HepG2 (cell line): ENCODE measurements at regions not wholly inside any gene's neighbourhood (a gene's known extent, or its start where the extent isn't known, plus 50 kb on each side); places are given as distances from the start of the nearest gene placed in this dataset.

Experiments
- ATAC-seq: fragments of 200-7000 bp; cut with Tn5 transposase; 3 replicates; pipeline ENCODE4 v1.9.1; 2020; ENCODE audit warnings: mild to moderate bottlenecking, moderate library complexity
- BruUV-seq: library from RNA; stranded (reverse); fragments of 400-500 nt; replicated peaks from 2 replicates; lab custom pipeline; 2021; lab: Mats Ljungman, UMichigan
- CTCF ChIA-PET: fragments of 300-600 bp; formaldehyde crosslinking; extraction: SDS; loops from one replicate; lab custom pipeline; 2021; ENCODE audit warnings: low total read pairs, inconsistent platforms, low intra/inter-chr PET ratio; lab: Yijun Ruan, JAX
- POLR2A ChIA-PET: fragments of 350-600 bp; sonication (Branson Sonifier 250); formaldehyde crosslinking; loops from one replicate; lab custom pipeline; 2020; ENCODE audit warnings: antibody characterized with exemption, inconsistent platforms; lab: Yijun Ruan, JAX
- DNase-seq: peaks from one replicate; pipeline ENCODE4 v3.0.0-alpha.2; 2015; ENCODE audit warnings: low spot score
- FAIRE-seq: peaks from 3 replicates; lab custom pipeline; 2011; peaks lifted over from hg19 to GRCh38; lab: Jason Lieb, UNC
- H2AFZ ChIP-seq: one replicate; pipeline ENCODE4 v1.6.1; 2011; ENCODE audit warnings: low read length, inconsistent platforms
- H3K27ac ChIP-seq: fragments of 300-600 bp; 3 replicates; pipeline ENCODE4 v1.8.0; 2011; ENCODE audit warnings: mixed run types, mild to moderate bottlenecking, mixed read lengths, low read length, inconsistent platforms; ENCODE audit not compliant: insufficient read depth; ENCODE audit errors: extremely low read length
- H3K27me3 ChIP-seq, 2 experiments: fragments of 200-600 bp in 1 of 2; 2 replicates in 1 of 2; 3 replicates in 1 of 2; pipeline versions ENCODE4 v1.6.0 to v1.8.0; 2011; ENCODE audit warnings: low read length in 2 of 2, mild to moderate bottlenecking in 2 of 2, moderate library complexity in 2 of 2, inconsistent platforms in 1 of 2; ENCODE audit not compliant: insufficient read depth in 2 of 2, control insufficient read depth in 1 of 2
- H3K36me3 ChIP-seq, 2 experiments: fragments of 200-600 bp in 1 of 2; replicated peaks in 1 of 2; 2 replicates in 1 of 2; 3 replicates in 1 of 2; pipeline versions ENCODE4 v1.5.1 to v1.8.0; 2011; ENCODE audit warnings: low read length in 2 of 2, inconsistent platforms in 1 of 2; ENCODE audit not compliant: insufficient read depth in 2 of 2, control insufficient read depth in 1 of 2
- H3K4me1 ChIP-seq: 2 replicates; pipeline ENCODE4 v1.5.1; 2012; ENCODE audit warnings: low read length, inconsistent platforms; ENCODE audit not compliant: insufficient read depth
- H3K4me2 ChIP-seq: 2 replicates; pipeline ENCODE4 v1.6.0; 2011; ENCODE audit warnings: low read depth, low read length, inconsistent platforms
- H3K4me3 ChIP-seq, 3 experiments: fragments of 200-600 bp in 1 of 3; sonication (generic), shearing (Covaris generic) in 1 of 3; replicated peaks in 1 of 3; 2 replicates each; pipeline ENCODE4 v1.5.1; 2011 to 2016; ENCODE audit warnings: low read length in 3 of 3, inconsistent platforms in 2 of 3, low read depth in 2 of 3, mild to moderate bottlenecking in 2 of 3, control low read depth in 1 of 3, mixed read lengths in 1 of 3; ENCODE audit not compliant: insufficient read depth in 1 of 3
- H3K79me2 ChIP-seq: one replicate; pipeline ENCODE4 v1.6.1; 2011; ENCODE audit warnings: low read length, inconsistent platforms; ENCODE audit not compliant: insufficient read depth
- H3K9ac ChIP-seq: 2 replicates; pipeline ENCODE4 v1.6.0; 2011; ENCODE audit warnings: mild to moderate bottlenecking, low read depth, low read length, inconsistent platforms; ENCODE audit not compliant: insufficient read depth
- H3K9me3 ChIP-seq: 2 replicates; pipeline ENCODE4 v1.5.1; 2012; ENCODE audit warnings: mild to moderate bottlenecking, low read length
- H4K20me1 ChIP-seq: 2 replicates; pipeline ENCODE4 v1.6.0; 2011; ENCODE audit warnings: inconsistent platforms, mild to moderate bottlenecking, low read length, moderate library complexity; ENCODE audit not compliant: insufficient read depth
- EED ChIP-seq: sonication (generic); formaldehyde crosslinking; IDR thresholded peaks from 2 replicates; pipeline ENCODE4 v1.5.0; 2020; ENCODE audit warnings: mild to moderate bottlenecking, missing genetic modification reagents
- FOXA3 ChIP-seq: IDR thresholded peaks from 2 replicates; pipeline ENCODE4 v1.6.1; 2016; ENCODE audit warnings: missing genetic modification reagents, missing compliant biosample characterization
- KDM5A ChIP-seq: fragments of 200-600 bp; sonication (generic); IDR thresholded peaks from 2 replicates; pipeline ENCODE4 v1.7.0; 2018; ENCODE audit warnings: antibody characterized with exemption, mild to moderate bottlenecking, low read length, borderline replicate concordance
- RAD51 ChIP-seq: fragments of 450-650 bp; IDR thresholded peaks from 2 replicates; pipeline ENCODE4 v1.6.1; 2016; ENCODE audit warnings: borderline replicate concordance
- ZNF20 ChIP-seq: sonication (generic); formaldehyde crosslinking; IDR thresholded peaks from 2 replicates; pipeline ENCODE4 v1.4.0; 2020; ENCODE audit warnings: mild to moderate bottlenecking, moderate library complexity, missing genetic modification reagents
- ZNF253 ChIP-seq: sonication (generic); formaldehyde crosslinking; IDR thresholded peaks from 2 replicates; pipeline ENCODE4 v1.8.0; 2022; ENCODE audit warnings: mild to moderate bottlenecking, missing genetic modification reagents, borderline replicate concordance
- ZNF317 ChIP-seq: sonication (generic); formaldehyde crosslinking; IDR thresholded peaks from 2 replicates; pipeline ENCODE4 v1.5.0; 2020; ENCODE audit warnings: mild to moderate bottlenecking, missing genetic modification reagents
- ZNF382 ChIP-seq: sonication (generic); formaldehyde crosslinking; IDR thresholded peaks from 2 replicates; pipeline ENCODE4 v1.5.0; 2020; ENCODE audit warnings: missing genetic modification reagents, mild to moderate bottlenecking, borderline replicate concordance
- whole genome bisulfite sequencing: methylation state at CpG from one replicate; pipeline ENCODE4 v1.1.6; 2017; ENCODE audit warnings: low lambda C conversion rate; 5-methylcytosine and 5-hydroxymethylcytosine counted together
- in situ Hi-C: cut with HindIII; loops from 2 replicates; pipeline ENCODE4 v1.10.0; 2017; ENCODE audit warnings: low pct_unique_long_range_greater_than_20kb; ENCODE audit not compliant: extremely low pct_ligation_motif_present
- intact Hi-C: fragments of 100-400 bp; cut with micrococcal nuclease; formaldehyde crosslinking; loops from one replicate; pipeline ENCODE4 v1.10.0; 2022; ENCODE audit not compliant: unreplicated experiment
- TF ChIP-seq, protein P1 (sequence below): sonication (generic); formaldehyde crosslinking; IDR thresholded peaks from 2 replicates; pipeline ENCODE4 v1.8.0; 2022; ENCODE audit warnings: missing genetic modification reagents, mild to moderate bottlenecking, inconsistent platforms, borderline replicate concordance
- TF ChIP-seq, protein P2 (sequence below): IDR thresholded peaks from 2 replicates; pipeline ENCODE4 v1.6.1; 2016
- TF ChIP-seq, protein P3 (sequence below): IDR thresholded peaks from 2 replicates; pipeline ENCODE4 v1.6.1; 2016; ENCODE audit warnings: control low read depth
- TF ChIP-seq, protein P4 (sequence below): sonication (generic); formaldehyde crosslinking; IDR thresholded peaks from 2 replicates; pipeline ENCODE4 v1.4.0; 2020; ENCODE audit warnings: missing genetic modification reagents, borderline replicate concordance
- TF ChIP-seq, protein P5 (sequence below): sonication (generic); formaldehyde crosslinking; IDR thresholded peaks from 2 replicates; pipeline ENCODE4 v1.5.0; 2020; ENCODE audit warnings: missing genetic modification reagents

DNA sequence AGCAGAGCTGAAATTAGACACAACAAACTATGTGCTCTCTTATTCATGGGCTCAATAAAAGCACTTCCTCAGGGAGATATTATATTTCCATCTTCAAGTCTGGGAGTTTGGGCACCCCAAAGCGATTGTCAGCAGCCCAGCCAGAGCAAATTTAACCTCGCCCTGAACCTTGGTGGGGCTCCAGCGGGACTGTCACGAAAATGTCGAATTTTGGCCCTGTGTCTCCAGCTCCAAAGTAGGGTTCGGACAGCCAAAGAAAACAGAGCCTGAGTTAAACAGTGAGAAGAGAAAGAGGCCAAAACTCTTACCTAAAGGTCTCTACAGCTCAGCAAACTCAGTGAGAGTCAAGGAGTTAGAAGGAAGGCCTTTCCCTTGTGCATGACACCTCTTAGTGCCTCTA lies 432.9 kb downstream of the SPATA31D1 start:
- Histone ChIP-seq H3K27me3 (no peaks in the 10 kb centered on the region), H3K27ac (no peak overlapping the region), H3K4me1 (no peaks in the 10 kb centered on the region), H3K4me2 (no peak overlapping the region), H3K79me2 (no peaks in the 10 kb centered on the region), H3K4me3 (no peak overlapping the region), H2AFZ (no peak overlapping the region), H3K36me3 (no peaks in the 10 kb centered on the region), H3K9ac (no peak overlapping the region), H4K20me1 (no peaks in the 10 kb centered on the region), H3K9me3 (peaks cover 8% of the 10 kb centered on the region; the same call in 1 of the 2 replicates)
- 9% methylated on average over 6 of the region's 6 CpGs for WGBS
- in situ Hi-C loops: no loop called here
- CTCF ChIA-PET: no interaction called here
- POLR2A ChIA-PET: no interaction called here
- BruUV-seq: no TSS peak
- DNase-seq (no peak), FAIRE-seq (no peak), ATAC-seq (no peak)
- TF ChIP-seq FOXA3 (CRISPR knock-in tag) (no peak), ZNF253 (CRISPR knock-in tag) (no peak), KDM5A (no peak), ZNF317 (CRISPR knock-in tag) (no peak)
- intact Hi-C loops: no loop called here

DNA sequence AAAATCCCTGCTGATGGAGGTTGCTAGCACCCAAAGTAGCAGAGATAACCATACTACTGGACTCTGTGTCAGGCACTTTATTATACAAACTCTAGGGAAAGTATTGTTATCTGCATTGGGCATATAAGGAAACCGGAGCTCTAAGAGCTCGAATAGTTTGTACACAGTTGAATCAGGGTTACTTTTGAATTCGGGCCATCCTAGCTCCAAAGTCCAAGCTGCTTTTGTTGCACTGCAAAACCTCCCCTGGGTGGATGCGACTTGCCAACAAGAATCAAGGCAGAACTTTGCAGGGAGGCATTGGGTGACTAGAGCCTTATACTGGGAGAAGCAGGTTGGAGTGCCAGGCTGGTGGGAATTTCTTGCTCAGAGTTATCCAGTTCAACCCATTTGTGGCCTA lies 435.1 kb downstream of the SPATA31D1 start:
- WGBS: 0% methylated on average over 3 of the region's 4 CpGs
- TF ChIP-seq RAD51 (no peak), EED (CRISPR knock-in tag) (no peak), ZNF20 (CRISPR knock-in tag) (no peak), ZNF382 (no peak)
- TF ChIP-seq, protein P1, sequence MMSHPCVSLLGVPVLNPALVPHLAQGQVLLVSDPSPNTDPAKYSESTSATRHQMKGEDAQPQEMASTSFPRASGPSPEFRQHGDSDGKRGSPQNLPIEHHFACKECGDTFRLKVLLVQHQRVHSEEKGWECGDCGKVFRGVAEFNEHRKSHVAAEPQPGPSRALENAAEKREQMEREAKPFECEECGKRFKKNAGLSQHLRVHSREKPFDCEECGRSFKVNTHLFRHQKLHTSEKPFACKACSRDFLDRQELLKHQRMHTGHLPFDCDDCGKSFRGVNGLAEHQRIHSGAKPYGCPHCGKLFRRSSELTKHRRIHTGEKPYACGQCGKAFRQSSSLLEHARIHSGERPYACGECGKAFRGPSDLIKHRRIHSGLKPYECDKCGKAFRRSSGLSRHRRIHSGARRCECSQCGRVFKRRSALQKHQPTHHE: no peak
- TF ChIP-seq, protein P2, sequence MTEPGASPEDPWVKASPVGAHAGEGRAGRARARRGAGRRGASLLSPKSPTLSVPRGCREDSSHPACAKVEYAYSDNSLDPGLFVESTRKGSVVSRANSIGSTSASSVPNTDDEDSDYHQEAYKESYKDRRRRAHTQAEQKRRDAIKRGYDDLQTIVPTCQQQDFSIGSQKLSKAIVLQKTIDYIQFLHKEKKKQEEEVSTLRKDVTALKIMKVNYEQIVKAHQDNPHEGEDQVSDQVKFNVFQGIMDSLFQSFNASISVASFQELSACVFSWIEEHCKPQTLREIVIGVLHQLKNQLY: no peak
- TF ChIP-seq, protein P3, sequence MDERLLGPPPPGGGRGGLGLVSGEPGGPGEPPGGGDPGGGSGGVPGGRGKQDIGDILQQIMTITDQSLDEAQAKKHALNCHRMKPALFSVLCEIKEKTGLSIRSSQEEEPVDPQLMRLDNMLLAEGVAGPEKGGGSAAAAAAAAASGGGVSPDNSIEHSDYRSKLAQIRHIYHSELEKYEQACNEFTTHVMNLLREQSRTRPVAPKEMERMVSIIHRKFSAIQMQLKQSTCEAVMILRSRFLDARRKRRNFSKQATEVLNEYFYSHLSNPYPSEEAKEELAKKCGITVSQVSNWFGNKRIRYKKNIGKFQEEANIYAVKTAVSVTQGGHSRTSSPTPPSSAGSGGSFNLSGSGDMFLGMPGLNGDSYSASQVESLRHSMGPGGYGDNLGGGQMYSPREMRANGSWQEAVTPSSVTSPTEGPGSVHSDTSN (CRISPR knock-in tag): no peak
- TF ChIP-seq, protein P4, sequence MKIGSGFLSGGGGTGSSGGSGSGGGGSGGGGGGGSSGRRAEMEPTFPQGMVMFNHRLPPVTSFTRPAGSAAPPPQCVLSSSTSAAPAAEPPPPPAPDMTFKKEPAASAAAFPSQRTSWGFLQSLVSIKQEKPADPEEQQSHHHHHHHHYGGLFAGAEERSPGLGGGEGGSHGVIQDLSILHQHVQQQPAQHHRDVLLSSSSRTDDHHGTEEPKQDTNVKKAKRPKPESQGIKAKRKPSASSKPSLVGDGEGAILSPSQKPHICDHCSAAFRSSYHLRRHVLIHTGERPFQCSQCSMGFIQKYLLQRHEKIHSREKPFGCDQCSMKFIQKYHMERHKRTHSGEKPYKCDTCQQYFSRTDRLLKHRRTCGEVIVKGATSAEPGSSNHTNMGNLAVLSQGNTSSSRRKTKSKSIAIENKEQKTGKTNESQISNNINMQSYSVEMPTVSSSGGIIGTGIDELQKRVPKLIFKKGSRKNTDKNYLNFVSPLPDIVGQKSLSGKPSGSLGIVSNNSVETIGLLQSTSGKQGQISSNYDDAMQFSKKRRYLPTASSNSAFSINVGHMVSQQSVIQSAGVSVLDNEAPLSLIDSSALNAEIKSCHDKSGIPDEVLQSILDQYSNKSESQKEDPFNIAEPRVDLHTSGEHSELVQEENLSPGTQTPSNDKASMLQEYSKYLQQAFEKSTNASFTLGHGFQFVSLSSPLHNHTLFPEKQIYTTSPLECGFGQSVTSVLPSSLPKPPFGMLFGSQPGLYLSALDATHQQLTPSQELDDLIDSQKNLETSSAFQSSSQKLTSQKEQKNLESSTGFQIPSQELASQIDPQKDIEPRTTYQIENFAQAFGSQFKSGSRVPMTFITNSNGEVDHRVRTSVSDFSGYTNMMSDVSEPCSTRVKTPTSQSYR (CRISPR knock-in tag): no peak
- TF ChIP-seq, protein P5, sequence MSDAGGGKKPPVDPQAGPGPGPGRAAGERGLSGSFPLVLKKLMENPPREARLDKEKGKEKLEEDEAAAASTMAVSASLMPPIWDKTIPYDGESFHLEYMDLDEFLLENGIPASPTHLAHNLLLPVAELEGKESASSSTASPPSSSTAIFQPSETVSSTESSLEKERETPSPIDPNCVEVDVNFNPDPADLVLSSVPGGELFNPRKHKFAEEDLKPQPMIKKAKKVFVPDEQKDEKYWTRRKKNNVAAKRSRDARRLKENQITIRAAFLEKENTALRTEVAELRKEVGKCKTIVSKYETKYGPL (CRISPR knock-in tag): no peak

More for the DNA sequence above, 435.1 kb downstream of the SPATA31D1 start:
- in situ Hi-C loops (no loop called here), intact Hi-C loops (no loop called here)
- Histone ChIP-seq H3K27ac (no peak overlapping the region), H3K4me3 (no peak overlapping the region), H3K9ac (no peak overlapping the region), H3K36me3 (no peaks in the 10 kb centered on the region), H3K27me3 (no peaks in the 10 kb centered on the region), H3K4me1 (no peaks in the 10 kb centered on the region), H2AFZ (no peak overlapping the region), H3K4me2 (no peak overlapping the region), H3K79me2 (no peaks in the 10 kb centered on the region), H3K9me3 (no peaks in the 10 kb centered on the region), H4K20me1 (no peaks in the 10 kb centered on the region)
- FAIRE-seq (no peak), DNase-seq (no peak), ATAC-seq (no peak)
- POLR2A ChIA-PET: no interaction called here
- CTCF ChIA-PET: no interaction called here
- no TSS peak for BruUV-seq
